GM23338 (cell line): ENCODE measurements at regions not wholly inside any gene's neighbourhood (a gene's known extent, or its start where the extent isn't known, plus 50 kb on each side); places are given as distances from the start of the nearest gene placed in this dataset.

Source experiments
- ATAC-seq: fragments of 200-7000 bp; cut with Tn5 transposase; 3 replicates; pipeline ENCODE4 v1.9.1; 2020
- DNase-seq: peaks from one replicate; pipeline ENCODE4 v3.0.0-alpha.2; 2015; ENCODE audit warnings: low spot score
- H2AFZ ChIP-seq: fragments of 200-600 bp; sonication (generic); 2 replicates; pipeline ENCODE4 v1.8.0; 2016; ENCODE audit warnings: antibody characterized with exemption, mild to moderate bottlenecking, moderate library complexity
- H3F3A ChIP-seq: fragments of 200-600 bp; sonication (generic); replicated peaks from 2 replicates; pipeline ENCODE4 v1.8.0; 2017; ENCODE audit warnings: antibody characterized with exemption, mixed run types, low read depth
- H3K27ac ChIP-seq: fragments of 200-600 bp; sonication (generic); 2 replicates; pipeline ENCODE4 v1.6.1; 2016; ENCODE audit warnings: low read depth
- H3K27me3 ChIP-seq: fragments of 200-600 bp; sonication (generic); 2 replicates; pipeline ENCODE4 v1.8.0; 2016; ENCODE audit warnings: mild to moderate bottlenecking, mixed run types, moderate library complexity; ENCODE audit not compliant: insufficient read depth
- H3K36me3 ChIP-seq: fragments of 200-600 bp; sonication (generic); 2 replicates; pipeline ENCODE4 v1.8.0; 2016; ENCODE audit warnings: mild to moderate bottlenecking; ENCODE audit not compliant: insufficient read depth
- H3K4me1 ChIP-seq: fragments of 200-600 bp; sonication (generic); 2 replicates; pipeline ENCODE4 v1.8.0; 2016; ENCODE audit warnings: mild to moderate bottlenecking, moderate library complexity; ENCODE audit not compliant: insufficient read depth
- H3K4me2 ChIP-seq: fragments of 200-600 bp; sonication (generic); 2 replicates; pipeline ENCODE4 v1.7.1; 2017; ENCODE audit warnings: mixed run types
- H3K4me3 ChIP-seq: fragments of 200-600 bp; sonication (generic); 2 replicates; pipeline ENCODE4 v1.6.1; 2016; ENCODE audit warnings: mixed run types
- H3K79me2 ChIP-seq: fragments of 200-600 bp; sonication (generic); replicated peaks from 2 replicates; pipeline ENCODE4 v1.8.0; 2017; ENCODE audit warnings: mild to moderate bottlenecking; ENCODE audit not compliant: insufficient read depth
- H3K9me2 ChIP-seq: fragments of 200-600 bp; sonication (generic); 2 replicates; pipeline ENCODE4 v1.8.0; 2017; ENCODE audit not compliant: insufficient read depth
- H4K20me1 ChIP-seq: fragments of 200-600 bp; sonication (generic); replicated peaks from 2 replicates; pipeline ENCODE4 v1.8.0; 2017; ENCODE audit warnings: mild to moderate bottlenecking; ENCODE audit not compliant: insufficient read depth
- H3K27ac Mint-ChIP-seq: 2 replicates; pipeline ENCODE4 v1.8.0; 2020; ENCODE audit warnings: inconsistent platforms, mild to moderate bottlenecking, moderate library complexity, mixed read lengths
- H3K27me3 Mint-ChIP-seq: 3 replicates; pipeline ENCODE4 v1.8.0; 2022; ENCODE audit warnings: low read depth, mild to moderate bottlenecking, moderate library complexity, mixed read lengths, inconsistent platforms; ENCODE audit not compliant: insufficient read depth, poor library complexity
- H3K36me3 Mint-ChIP-seq: 3 replicates; pipeline ENCODE4 v1.8.0; 2021; ENCODE audit warnings: low read depth, mild to moderate bottlenecking, inconsistent platforms, moderate library complexity, mixed read lengths
- H3K4me1 Mint-ChIP-seq: 3 replicates; pipeline ENCODE4 v1.8.0; 2020; ENCODE audit warnings: mild to moderate bottlenecking, inconsistent platforms, mixed read lengths
- H3K4me3 Mint-ChIP-seq: 3 replicates; pipeline ENCODE4 v1.8.0; 2021; ENCODE audit warnings: moderate library complexity, mild to moderate bottlenecking, inconsistent platforms, mixed read lengths
- H3K9me3 Mint-ChIP-seq: 3 replicates; pipeline ENCODE4 v1.8.0; 2020; ENCODE audit warnings: moderate library complexity, mild to moderate bottlenecking, inconsistent platforms, mixed read lengths
- CREB1 ChIP-seq: fragments of 250-450 bp; sonication (Bioruptor Pico); IDR thresholded peaks from 2 replicates; pipeline ENCODE4 v1.5.0; 2020; ENCODE audit warnings: low read depth, mild to moderate bottlenecking, moderate library complexity
- EZH2 ChIP-seq: fragments of 200-600 bp; sonication (generic); IDR thresholded peaks from one replicate; pipeline ENCODE4 v1.8.0; 2017; ENCODE audit warnings: antibody characterized with exemption, mild to moderate bottlenecking, low read depth; ENCODE audit not compliant: unreplicated experiment
- EZH2phosphoT487 ChIP-seq: fragments of 200-600 bp; sonication (generic); IDR thresholded peaks from one replicate; pipeline ENCODE4 v1.8.1; 2018; ENCODE audit warnings: antibody characterized with exemption; ENCODE audit not compliant: unreplicated experiment
- JUNB ChIP-seq: IDR thresholded peaks from one replicate; pipeline ENCODE4 v1.6.1; 2016; ENCODE audit warnings: antibody characterized with exemption; ENCODE audit not compliant: unreplicated experiment
- NANOG ChIP-seq: IDR thresholded peaks from 2 replicates; pipeline ENCODE4 v1.6.1; 2016; ENCODE audit warnings: antibody characterized with exemption, borderline replicate concordance
- STAT1 ChIP-seq: IDR thresholded peaks from one replicate; pipeline ENCODE4 v1.6.1; 2016; ENCODE audit warnings: antibody characterized with exemption; ENCODE audit not compliant: unreplicated experiment
- ZNF114 ChIP-seq: fragments of 250-450 bp; sonication (Bioruptor Pico); IDR thresholded peaks from 2 replicates; pipeline ENCODE4 v1.5.0; 2020; ENCODE audit warnings: mild to moderate bottlenecking, moderate library complexity
- ZNF331 ChIP-seq: fragments of 250-450 bp; sonication (Bioruptor Pico); IDR thresholded peaks from 2 replicates; pipeline ENCODE4 v1.5.0; 2020; ENCODE audit warnings: low read depth, mild to moderate bottlenecking, moderate library complexity
- TF ChIP-seq, protein P1 (sequence below): fragments of 250-450 bp; sonication (Bioruptor Pico); IDR thresholded peaks from 2 replicates; pipeline ENCODE4 v1.5.0; 2020; ENCODE audit warnings: mild to moderate bottlenecking, moderate library complexity
- TF ChIP-seq, protein P2 (sequence below): IDR thresholded peaks from 2 replicates; pipeline ENCODE4 v1.6.1; 2016; ENCODE audit warnings: antibody characterized with exemption

DNA sequence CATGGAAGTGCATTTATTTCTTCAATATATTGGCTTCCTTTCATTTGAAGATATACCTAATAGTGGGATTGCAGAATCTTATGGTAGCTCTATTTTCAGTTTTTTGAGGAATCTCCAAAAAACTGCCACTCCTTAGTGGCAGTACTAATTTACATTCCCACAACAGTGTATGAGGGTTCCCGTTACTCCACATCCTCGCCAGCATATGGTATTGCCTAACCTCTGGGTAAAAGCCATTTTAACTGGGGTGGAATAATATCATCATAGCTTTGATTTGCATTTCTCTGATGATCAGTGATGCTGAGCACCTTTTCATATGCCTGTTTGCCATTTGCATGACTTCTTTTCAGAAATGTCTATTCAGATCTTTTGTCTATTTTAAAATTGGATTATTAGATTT, 471.9 kb upstream of the UBE2E3 start:
- H3K4me3 Mint-ChIP-seq = no peak overlapping the region

More for the DNA sequence above, 471.9 kb upstream of the UBE2E3 start:
- Mint-ChIP-seq H3K4me1 (no peaks in the 10 kb centered on the region; the same call in 2 of the 3 replicates), H3K27ac (no peak overlapping the region), H3K27me3 (no peaks in the 10 kb centered on the region), H3K9me3 (no peaks in the 10 kb centered on the region), H3K36me3 (no peaks in the 10 kb centered on the region)
- Histone ChIP-seq H3F3A (no peaks in the 10 kb centered on the region), H3K27me3 (no peaks in the 10 kb centered on the region), H3K9me2 (no peaks in the 10 kb centered on the region), H3K4me2 (no peak overlapping the region), H3K79me2 (no peaks in the 10 kb centered on the region), H3K4me3 (no peak overlapping the region), H3K4me1 (no peaks in the 10 kb centered on the region), H2AFZ (no peak overlapping the region), H4K20me1 (no peaks in the 10 kb centered on the region), H3K36me3 (no peaks in the 10 kb centered on the region), H3K27ac (no peak overlapping the region)
- ATAC-seq = no peak
- TF ChIP-seq CREB1 = no peak
- no peak for TF ChIP-seq EZH2phosphoT487
- TF ChIP-seq ZNF331 (CRISPR knock-in tag) = no peak
- TF ChIP-seq ZNF114 (CRISPR knock-in tag) = no peak
- TF ChIP-seq, protein P1, sequence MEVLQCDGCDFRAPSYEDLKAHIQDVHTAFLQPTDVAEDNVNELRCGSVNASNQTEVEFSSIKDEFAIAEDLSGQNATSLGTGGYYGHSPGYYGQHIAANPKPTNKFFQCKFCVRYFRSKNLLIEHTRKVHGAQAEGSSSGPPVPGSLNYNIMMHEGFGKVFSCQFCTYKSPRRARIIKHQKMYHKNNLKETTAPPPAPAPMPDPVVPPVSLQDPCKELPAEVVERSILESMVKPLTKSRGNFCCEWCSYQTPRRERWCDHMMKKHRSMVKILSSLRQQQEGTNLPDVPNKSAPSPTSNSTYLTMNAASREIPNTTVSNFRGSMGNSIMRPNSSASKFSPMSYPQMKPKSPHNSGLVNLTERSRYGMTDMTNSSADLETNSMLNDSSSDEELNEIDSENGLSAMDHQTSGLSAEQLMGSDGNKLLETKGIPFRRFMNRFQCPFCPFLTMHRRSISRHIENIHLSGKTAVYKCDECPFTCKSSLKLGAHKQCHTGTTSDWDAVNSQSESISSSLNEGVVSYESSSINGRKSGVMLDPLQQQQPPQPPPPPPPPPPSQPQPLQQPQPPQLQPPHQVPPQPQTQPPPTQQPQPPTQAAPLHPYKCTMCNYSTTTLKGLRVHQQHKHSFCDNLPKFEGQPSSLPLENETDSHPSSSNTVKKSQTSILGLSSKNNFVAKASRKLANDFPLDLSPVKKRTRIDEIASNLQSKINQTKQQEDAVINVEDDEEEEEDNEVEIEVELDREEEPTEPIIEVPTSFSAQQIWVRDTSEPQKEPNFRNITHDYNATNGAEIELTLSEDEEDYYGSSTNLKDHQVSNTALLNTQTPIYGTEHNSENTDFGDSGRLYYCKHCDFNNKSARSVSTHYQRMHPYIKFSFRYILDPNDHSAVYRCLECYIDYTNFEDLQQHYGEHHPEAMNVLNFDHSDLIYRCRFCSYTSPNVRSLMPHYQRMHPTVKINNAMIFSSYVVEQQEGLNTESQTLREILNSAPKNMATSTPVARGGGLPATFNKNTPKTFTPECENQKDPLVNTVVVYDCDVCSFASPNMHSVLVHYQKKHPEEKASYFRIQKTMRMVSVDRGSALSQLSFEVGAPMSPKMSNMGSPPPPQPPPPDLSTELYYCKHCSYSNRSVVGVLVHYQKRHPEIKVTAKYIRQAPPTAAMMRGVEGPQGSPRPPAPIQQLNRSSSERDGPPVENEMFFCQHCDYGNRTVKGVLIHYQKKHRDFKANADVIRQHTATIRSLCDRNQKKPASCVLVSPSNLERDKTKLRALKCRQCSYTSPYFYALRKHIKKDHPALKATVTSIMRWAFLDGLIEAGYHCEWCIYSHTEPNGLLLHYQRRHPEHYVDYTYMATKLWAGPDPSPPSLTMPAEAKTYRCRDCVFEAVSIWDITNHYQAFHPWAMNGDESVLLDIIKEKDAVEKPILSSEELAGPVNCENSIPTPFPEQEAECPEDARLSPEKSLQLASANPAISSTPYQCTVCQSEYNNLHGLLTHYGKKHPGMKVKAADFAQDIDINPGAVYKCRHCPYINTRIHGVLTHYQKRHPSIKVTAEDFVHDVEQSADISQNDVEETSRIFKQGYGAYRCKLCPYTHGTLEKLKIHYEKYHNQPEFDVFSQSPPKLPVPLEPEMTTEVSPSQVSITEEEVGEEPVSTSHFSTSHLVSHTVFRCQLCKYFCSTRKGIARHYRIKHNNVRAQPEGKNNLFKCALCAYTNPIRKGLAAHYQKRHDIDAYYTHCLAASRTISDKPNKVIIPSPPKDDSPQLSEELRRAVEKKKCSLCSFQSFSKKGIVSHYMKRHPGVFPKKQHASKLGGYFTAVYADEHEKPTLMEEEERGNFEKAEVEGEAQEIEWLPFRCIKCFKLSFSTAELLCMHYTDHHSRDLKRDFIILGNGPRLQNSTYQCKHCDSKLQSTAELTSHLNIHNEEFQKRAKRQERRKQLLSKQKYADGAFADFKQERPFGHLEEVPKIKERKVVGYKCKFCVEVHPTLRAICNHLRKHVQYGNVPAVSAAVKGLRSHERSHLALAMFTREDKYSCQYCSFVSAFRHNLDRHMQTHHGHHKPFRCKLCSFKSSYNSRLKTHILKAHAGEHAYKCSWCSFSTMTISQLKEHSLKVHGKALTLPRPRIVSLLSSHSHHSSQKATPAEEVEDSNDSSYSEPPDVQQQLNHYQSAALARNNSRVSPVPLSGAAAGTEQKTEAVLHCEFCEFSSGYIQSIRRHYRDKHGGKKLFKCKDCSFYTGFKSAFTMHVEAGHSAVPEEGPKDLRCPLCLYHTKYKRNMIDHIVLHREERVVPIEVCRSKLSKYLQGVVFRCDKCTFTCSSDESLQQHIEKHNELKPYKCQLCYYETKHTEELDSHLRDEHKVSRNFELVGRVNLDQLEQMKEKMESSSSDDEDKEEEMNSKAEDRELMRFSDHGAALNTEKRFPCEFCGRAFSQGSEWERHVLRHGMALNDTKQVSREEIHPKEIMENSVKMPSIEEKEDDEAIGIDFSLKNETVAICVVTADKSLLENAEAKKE (CRISPR knock-in tag) = no peak
- no peak for TF ChIP-seq NANOG
- TF ChIP-seq EZH2 = no peak
- TF ChIP-seq JUNB = no peak
- TF ChIP-seq, protein P2, sequence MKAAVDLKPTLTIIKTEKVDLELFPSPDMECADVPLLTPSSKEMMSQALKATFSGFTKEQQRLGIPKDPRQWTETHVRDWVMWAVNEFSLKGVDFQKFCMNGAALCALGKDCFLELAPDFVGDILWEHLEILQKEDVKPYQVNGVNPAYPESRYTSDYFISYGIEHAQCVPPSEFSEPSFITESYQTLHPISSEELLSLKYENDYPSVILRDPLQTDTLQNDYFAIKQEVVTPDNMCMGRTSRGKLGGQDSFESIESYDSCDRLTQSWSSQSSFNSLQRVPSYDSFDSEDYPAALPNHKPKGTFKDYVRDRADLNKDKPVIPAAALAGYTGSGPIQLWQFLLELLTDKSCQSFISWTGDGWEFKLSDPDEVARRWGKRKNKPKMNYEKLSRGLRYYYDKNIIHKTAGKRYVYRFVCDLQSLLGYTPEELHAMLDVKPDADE = no peak
- no peak for TF ChIP-seq STAT1
- no peak for DNase-seq
